ENCODE measurements at regions not wholly inside any gene's neighbourhood (a gene's known extent, or its start where the extent isn't known, plus 50 kb on each side); places are given as distances from the start of the nearest gene placed in this dataset.

- 94 to 97% (median 94%) methylated on average over 1 of the region's 1 CpG for WGBS, 3 donors
- no peak overlapping the region for H3K27ac ChIP-seq (ENCODE audit: low read depth, low read length)
These were observed 263.7 kb upstream of the THBS1 start for GRCh38 chr15:39317225-39317624.

- H3K27ac ChIP-seq (ENCODE audit: low read depth, low read length) = no peak overlapping the region
- 82 to 85% (median 83%) methylated on average over 2 of the region's 2 CpGs for WGBS, 3 donors
These were observed 262.6 kb upstream of the THBS1 start for GRCh38 chr15:39318231-39318630.

DNA sequence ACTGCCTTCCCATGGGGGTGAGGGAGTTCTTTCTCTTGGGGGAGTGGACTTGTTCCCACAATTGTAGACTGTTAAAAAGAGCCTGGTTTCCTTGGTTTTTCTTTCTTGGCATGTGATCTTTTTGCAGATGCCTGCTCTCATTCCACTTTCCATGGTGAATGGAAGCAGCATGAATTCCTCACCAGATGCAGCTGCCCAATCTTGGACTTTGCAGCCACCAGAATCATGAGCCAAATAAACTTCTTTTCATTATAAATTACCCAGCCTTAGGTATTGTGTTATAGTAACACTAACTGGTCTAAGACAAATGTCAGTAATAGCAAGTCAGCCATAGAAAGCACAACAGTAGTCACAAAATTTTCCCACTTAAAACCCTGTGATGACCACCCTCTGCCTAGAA is 260.5 kb upstream of the THBS1 start:
- no peak overlapping the region for H3K27ac ChIP-seq (ENCODE audit: low read depth, low read length)

GRCh38 chr15:39320886-39321285 is 260.0 kb upstream of the THBS1 start:
- WGBS, 3 donors = 98 to 100% (median 98%) methylated on average over 1 of the region's 1 CpG
- H3K27ac ChIP-seq (ENCODE audit: low read depth, low read length) = no peak overlapping the region

- no peak overlapping the region for H3K27ac ChIP-seq (ENCODE audit: low read depth, low read length)
- 81 to 93% (median 84%) methylated on average over 2 of the region's 2 CpGs for WGBS, 3 donors
These were observed 258.9 kb upstream of the THBS1 start for GRCh38 chr15:39321977-39322376.

GRCh38 chr15:39323157-39323556 is 257.7 kb upstream of the THBS1 start:
- no peak overlapping the region for H3K27ac ChIP-seq (ENCODE audit: low read depth, low read length)

DNA sequence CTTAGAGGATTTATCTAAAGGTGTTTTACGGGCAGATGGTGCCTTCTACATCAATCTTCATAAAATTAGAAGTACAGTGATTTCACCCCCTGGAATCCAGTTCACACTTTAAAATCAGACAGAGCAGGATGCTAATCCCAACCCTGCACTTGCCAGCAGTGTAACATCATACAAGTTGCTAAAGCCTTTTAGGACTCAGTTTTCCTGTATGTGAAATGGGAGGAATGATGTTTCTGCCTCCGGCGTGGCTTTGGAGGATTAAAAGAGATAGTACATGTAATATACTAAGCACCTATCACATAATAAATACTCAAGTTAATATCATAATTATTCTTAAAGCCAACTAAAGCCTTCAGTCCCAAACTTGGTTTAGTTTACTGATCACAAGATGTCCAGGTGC is 257.2 kb upstream of the THBS1 start:
- H3K27ac ChIP-seq (ENCODE audit: low read depth, low read length) = no peak overlapping the region
- WGBS, 3 donors = 96 to 98% (median 97%) methylated on average over 3 of the region's 3 CpGs

DNA sequence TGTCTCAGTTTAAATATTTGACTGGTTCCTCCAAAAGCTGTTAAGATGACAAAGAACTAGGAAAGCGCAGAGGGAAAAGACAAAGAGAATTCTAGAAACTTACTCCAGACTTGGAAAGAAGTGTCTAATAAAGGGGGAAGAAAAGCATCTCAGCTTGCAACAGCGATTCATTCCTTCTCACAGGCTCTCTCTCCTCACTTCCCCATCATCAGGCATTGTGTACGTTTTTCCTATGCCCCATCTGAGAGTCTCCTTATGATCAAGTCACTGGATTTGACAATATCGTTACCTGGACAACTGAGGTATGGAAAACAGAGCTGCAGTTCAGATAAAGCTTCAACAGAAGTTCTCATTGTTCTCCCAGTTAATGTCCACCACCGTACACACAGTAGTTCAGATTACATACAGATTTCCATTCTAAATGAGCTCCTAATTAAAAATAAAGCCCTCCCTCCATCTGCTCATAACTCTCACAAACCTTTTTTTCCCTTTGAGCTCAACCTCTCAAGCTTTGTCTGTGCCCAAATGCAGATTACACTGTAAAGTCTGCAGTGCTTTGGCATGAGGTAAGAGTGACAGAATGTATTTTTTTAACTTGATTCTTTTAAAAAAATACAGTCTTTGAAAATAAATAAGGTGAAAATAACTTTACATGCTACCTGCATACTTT is 254.4 kb upstream of the THBS1 start:
- 41 to 58% (median 57%) methylated on average over 5 of the region's 5 CpGs for WGBS, 3 donors

GRCh38 chr15:39327005-39327730 is 253.7 kb upstream of the THBS1 start:
- H3K27ac ChIP-seq (ENCODE audit: low read depth, low read length) = no peak overlapping the region
- WGBS, 3 donors = 50 to 62% (median 51%) methylated on average over 6 of the region's 6 CpGs

More for the DNA sequence above, 254.4 kb upstream of the THBS1 start:
- H3K27ac ChIP-seq (ENCODE audit: low read depth, low read length) = no peak overlapping the region

GRCh38 chr15:39330061-39330460 is 250.8 kb upstream of the THBS1 start:
- H3K27ac ChIP-seq (ENCODE audit: low read depth, low read length) = no peak overlapping the region
- WGBS, 3 donors = 71 to 93% (median 84%) methylated on average over 6 of the region's 6 CpGs

GRCh38 chr15:39331584-39331983 is 249.3 kb upstream of the THBS1 start:
- 74 to 93% (median 85%) methylated on average over 3 of the region's 3 CpGs for WGBS, 3 donors
- H3K27ac ChIP-seq (ENCODE audit: low read depth, low read length) = no peak overlapping the region

DNA sequence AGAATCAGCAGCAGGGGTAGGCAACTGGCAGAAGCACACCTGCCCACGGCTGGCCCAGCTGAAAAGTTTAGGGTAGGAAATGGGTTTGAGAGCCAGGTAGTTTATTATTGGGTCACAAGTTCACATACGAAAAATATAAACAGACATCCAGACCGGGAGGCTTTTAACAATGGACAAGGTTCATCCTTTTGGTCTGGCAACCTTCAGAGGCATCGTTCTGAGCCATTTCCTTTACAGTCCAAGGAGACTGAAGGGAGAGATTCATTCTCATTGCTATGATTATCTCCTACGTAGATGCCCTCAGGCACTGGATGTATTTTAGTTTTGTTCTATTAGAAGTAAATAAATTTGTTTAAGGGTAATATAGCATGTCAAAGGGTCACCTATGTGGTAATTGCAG is 248.0 kb upstream of the THBS1 start:
- WGBS, 3 donors = 71 to 81% (median 80%) methylated on average over 5 of the region's 5 CpGs
- no peak overlapping the region for H3K27ac ChIP-seq (ENCODE audit: low read depth, low read length)

GRCh38 chr15:39333393-39333792 is 247.5 kb upstream of the THBS1 start:
- WGBS, 3 donors = 69 to 92% (median 88%) methylated on average over 3 of the region's 3 CpGs
- H3K27ac ChIP-seq (ENCODE audit: low read depth, low read length) = no peak overlapping the region

DNA sequence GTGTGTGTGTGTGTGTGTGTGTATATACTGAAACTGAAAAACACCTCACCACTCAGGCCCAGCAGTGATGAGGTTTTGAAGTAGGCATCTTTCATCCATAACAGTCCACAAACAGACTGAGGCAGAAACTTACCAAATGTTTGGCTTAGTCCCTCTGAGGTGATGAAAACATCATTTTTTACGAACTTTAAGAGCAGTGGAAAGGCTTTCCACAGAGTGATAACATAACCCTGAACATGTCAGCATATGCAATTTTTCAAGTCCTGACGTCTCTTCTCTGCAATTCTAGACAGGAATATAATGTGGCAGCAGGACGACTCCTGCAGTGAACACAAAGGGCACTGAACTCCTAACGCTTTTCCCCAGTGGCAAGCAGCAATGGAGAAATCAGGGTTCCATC is 247.0 kb upstream of the THBS1 start:
- no peak overlapping the region for H3K27ac ChIP-seq (ENCODE audit: low read depth, low read length)
- 79 to 87% (median 82%) methylated on average over 4 of the region's 4 CpGs for WGBS, 3 donors

DNA sequence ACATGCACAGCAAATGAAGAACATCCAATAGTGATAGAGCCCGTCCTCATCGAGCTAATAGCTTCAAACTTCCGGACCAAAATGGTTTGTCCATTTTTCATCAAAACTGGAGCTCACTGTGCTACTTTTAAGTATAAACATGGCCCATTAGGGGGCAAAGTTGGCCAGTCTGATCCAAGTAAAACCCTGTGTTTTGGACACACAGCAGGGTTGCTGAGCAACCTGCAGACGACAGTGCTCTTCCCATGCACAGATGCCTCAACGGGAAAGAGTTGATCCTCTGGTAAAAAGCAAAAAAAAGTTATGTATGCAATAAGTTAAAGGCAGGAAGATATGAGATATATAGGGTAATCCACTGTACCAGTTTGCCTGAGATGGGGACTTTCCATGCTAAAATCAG is 244.0 kb upstream of the THBS1 start:
- WGBS, 3 donors = 64 to 83% (median 70%) methylated on average over 5 of the region's 5 CpGs
- H3K27ac ChIP-seq (ENCODE audit: low read depth, low read length) = no peak overlapping the region

- WGBS, 3 donors = 65 to 92% (median 70%) methylated on average over 4 of the region's 4 CpGs
- H3K27ac ChIP-seq (ENCODE audit: low read depth, low read length) = no peak overlapping the region
These were observed 242.6 kb upstream of the THBS1 start for GRCh38 chr15:39338251-39338650.

- H3K27ac ChIP-seq (ENCODE audit: low read depth, low read length) = no peak overlapping the region
- 79 to 82% (median 80%) methylated on average over 13 of the region's 13 CpGs for WGBS, 3 donors
These were observed 239.8 kb upstream of the THBS1 start for GRCh38 chr15:39340903-39341645.

GRCh38 chr15:39344662-39345141 is 236.2 kb upstream of the THBS1 start:
- 64 to 69% (median 66%) methylated on average over 3 of the region's 3 CpGs for WGBS, 3 donors
- no peak overlapping the region for H3K27ac ChIP-seq (ENCODE audit: low read depth, low read length)

DNA sequence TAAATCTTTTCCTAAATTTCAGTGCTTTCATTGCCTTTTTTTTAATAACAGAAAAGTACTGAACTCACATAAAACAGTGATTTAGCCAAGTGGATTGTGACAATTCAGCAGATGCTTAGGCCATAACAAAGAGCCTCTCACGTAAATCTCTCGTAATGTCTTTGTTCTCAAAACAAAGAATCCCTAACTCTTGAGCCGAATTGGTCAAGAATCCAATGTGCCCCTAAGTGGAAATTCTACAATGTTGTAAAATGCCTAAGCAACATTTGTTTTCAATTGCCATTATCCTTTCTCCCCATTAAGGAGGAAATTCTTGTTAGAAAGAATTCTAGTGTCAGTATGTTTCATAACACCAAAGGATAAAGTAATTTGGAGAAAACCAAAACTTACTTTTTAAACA is 235.7 kb upstream of the THBS1 start:
- WGBS, 3 donors = 58% methylated on average over 3 of the region's 3 CpGs
- no peak overlapping the region for H3K27ac ChIP-seq (ENCODE audit: low read depth, low read length)

Measured in adipose tissue (tissue), 3 donors.